GM19035 (cell line): ENCODE measurements at regions not wholly inside any gene's neighbourhood (a gene's known extent, or its start where the extent isn't known, plus 50 kb on each side); places are given as distances from the start of the nearest gene placed in this dataset.
"Not testable (repeated sequence)": the region's sequence is repeated elsewhere in the genome, so short reads cannot be mapped to it uniquely, and the experiment has no call there.

ENCODE experiments used
- ATAC-seq: cut with Tn5 transposase; IDR thresholded peaks from one replicate; pipeline ENCODE4 v1.9.1; 2021; ENCODE audit not compliant: unreplicated experiment

GRCh38 chr2:153420394-153420793, 58.2 kb downstream of the RPRM start:
- no peak for ATAC-seq

- ATAC-seq = no peak
Measured at GRCh38 chr2:153417077-153417476, 61.5 kb downstream of the RPRM start.

GRCh38 chr2:153416071-153416470, 62.5 kb downstream of the RPRM start:
- no peak for ATAC-seq

- ATAC-seq = no peak
Measured at GRCh38 chr2:153408710-153409385, 69.7 kb downstream of the RPRM start.

- no peak for ATAC-seq
Measured at GRCh38 chr2:153405196-153405595, 73.4 kb downstream of the RPRM start.

- ATAC-seq = no peak
Measured at GRCh38 chr2:153404792-153405191, 73.8 kb downstream of the RPRM start.

- ATAC-seq = no peak
Measured at GRCh38 chr2:153403940-153404339, 74.6 kb downstream of the RPRM start.

- not testable (repeated sequence) for ATAC-seq
Measured at GRCh38 chr2:153403352-153403751, 75.2 kb downstream of the RPRM start.

GRCh38 chr2:153394686-153395085, 83.9 kb downstream of the RPRM start:
- no peak for ATAC-seq

GRCh38 chr2:153394247-153394646, 84.3 kb downstream of the RPRM start:
- ATAC-seq = no peak

GRCh38 chr2:153393518-153393917, 85.0 kb downstream of the RPRM start:
- ATAC-seq = no peak

GRCh38 chr2:153391131-153391530, 87.4 kb downstream of the RPRM start:
- ATAC-seq = no peak

GRCh38 chr2:153388246-153388645, 90.3 kb downstream of the RPRM start:
- no peak for ATAC-seq

- no peak for ATAC-seq
Measured at GRCh38 chr2:153387203-153387602, 91.4 kb downstream of the RPRM start.

GRCh38 chr2:153386481-153386897, 92.1 kb downstream of the RPRM start:
- no peak for ATAC-seq

- ATAC-seq = no peak
Measured at GRCh38 chr2:153373510-153374279, 104.9 kb downstream of the RPRM start.

GRCh38 chr2:153360239-153360638, 118.3 kb downstream of the RPRM start:
- ATAC-seq = no peak

GRCh38 chr2:153354377-153354776, 124.2 kb downstream of the RPRM start:
- no peak for ATAC-seq

- ATAC-seq = no peak
Measured at GRCh38 chr2:153349603-153350002, 129.0 kb downstream of the RPRM start.

- ATAC-seq = no peak
Measured at GRCh38 chr2:153347818-153348495, 130.6 kb downstream of the RPRM start.

- ATAC-seq = no peak
Measured at GRCh38 chr2:153320879-153321278, 157.7 kb downstream of the RPRM start.

GRCh38 chr2:153311432-153311831, 167.1 kb downstream of the RPRM start:
- ATAC-seq = no peak
